A549 (cell line): ENCODE measurements at regions not wholly inside any gene's neighbourhood (a gene's known extent, or its start where the extent isn't known, plus 50 kb on each side); places are given as distances from the start of the nearest gene placed in this dataset.

ENCODE experiments used
- ATAC-seq, 2 experiments: fragments of 200-7000 bp in 1 of 2; fragments of >200 bp in 1 of 2; cut with Nextera tagmentation in 1 of 2; cut with Tn5 transposase in 1 of 2; 3 replicates each; pipeline versions ENCODE4 v1.8.0 to v1.9.1; 2018 to 2020; ENCODE audit warnings: mild to moderate bottlenecking in 1 of 2, moderate library complexity in 1 of 2
- CTCF ChIA-PET: fragments of 300-600 bp; sonication (Branson Sonifier 250); formaldehyde crosslinking; extraction: SDS; loops from one replicate; lab custom pipeline; 2021; ENCODE audit warnings: antibody characterized with exemption, inconsistent platforms; lab: Yijun Ruan, JAX
- POLR2A ChIA-PET: fragments of 350-600 bp; formaldehyde crosslinking; extraction: SDS; loops from one replicate; lab custom pipeline; 2021; ENCODE audit warnings: antibody characterized with exemption, inconsistent platforms; lab: Yijun Ruan, JAX
- DNase-seq, 2 experiments: peaks; one replicate each; pipeline versions ENCODE4 v3.0.0 to v3.0.0-alpha.2; 2011 to 2016; ENCODE audit warnings: low read depth in 1 of 2, low spot score in 1 of 2
- FAIRE-seq: peaks from 2 replicates; lab custom pipeline; 2011; peaks lifted over from hg19 to GRCh38; lab: Jason Lieb, UNC
- H3K27ac ChIP-seq, 2 experiments: fragments of >200 bp; sonication (Bioruptor Twin); formaldehyde crosslinking; 3 replicates each; pipeline ENCODE4 v1.5.1; 2016 to 2017
- H3K4me1 ChIP-seq: fragments of >200 bp; sonication (Bioruptor Twin); formaldehyde crosslinking; 3 replicates; pipeline ENCODE4 v1.6.1; 2016
- H3K4me2 ChIP-seq: fragments of >200 bp; sonication (Bioruptor Twin); formaldehyde crosslinking; 3 replicates; pipeline ENCODE4 v1.6.1; 2016
- H3K4me3 ChIP-seq: fragments of >200 bp; sonication (Bioruptor Twin); formaldehyde crosslinking; 3 replicates; pipeline ENCODE4 v1.5.1; 2016
- H3K9me3 ChIP-seq: fragments of >200 bp; sonication (Bioruptor Twin); formaldehyde crosslinking; 3 replicates; pipeline ENCODE4 v1.6.1; 2016
- EHMT2 ChIP-seq: fragments of 200-600 bp; sonication (generic); IDR thresholded peaks from 2 replicates; pipeline ENCODE4 v1.6.1; 2016; ENCODE audit warnings: antibody characterized with exemption, low read depth, mild to moderate bottlenecking, moderate library complexity
- EP300 ChIP-seq, 2 experiments: fragments of >200 bp; sonication (Bioruptor Twin); formaldehyde crosslinking; IDR thresholded peaks; 2 replicates in 1 of 2; 3 replicates in 1 of 2; pipeline ENCODE4 v1.6.1; 2016 to 2017
- FOSB ChIP-seq: fragments of 250-450 bp; sonication (Bioruptor Pico); IDR thresholded peaks from 2 replicates; pipeline ENCODE4 v1.5.0; 2020; ENCODE audit warnings: mild to moderate bottlenecking, moderate library complexity
- GATA3 ChIP-seq: IDR thresholded peaks from 2 replicates; pipeline ENCODE4 v1.6.1; 2012; ENCODE audit warnings: borderline replicate concordance
- HEYL ChIP-seq: fragments of 250-450 bp; sonication (Bioruptor Pico); IDR thresholded peaks from 2 replicates; pipeline ENCODE4 v1.8.0; 2021; ENCODE audit warnings: mild to moderate bottlenecking, moderate library complexity
- HOXA7 ChIP-seq: fragments of 250-450 bp; sonication (Bioruptor Pico); IDR thresholded peaks from 2 replicates; pipeline ENCODE4 v1.5.0; 2020; ENCODE audit warnings: mild to moderate bottlenecking, moderate library complexity
- JUNB ChIP-seq: fragments of >200 bp; sonication (Bioruptor Twin); formaldehyde crosslinking; IDR thresholded peaks from 2 replicates; pipeline ENCODE4 v1.6.1; 2016
- MAZ ChIP-seq: fragments of 150-350 bp; IDR thresholded peaks from 2 replicates; pipeline ENCODE4 v1.6.1; 2014; ENCODE audit warnings: antibody characterized with exemption, low read depth, low read length, borderline replicate concordance
- NFE2L2 ChIP-seq: fragments of 150-350 bp; conservative IDR thresholded peaks from 2 replicates; pipeline ENCODE4 v1.6.1; 2014; ENCODE audit warnings: low read length
- NR3C1 ChIP-seq: fragments of >200 bp; sonication (Bioruptor Twin); formaldehyde crosslinking; IDR thresholded peaks from 3 replicates; pipeline ENCODE4 v1.6.1; 2017
- RFX5 ChIP-seq: fragments of 450-650 bp; IDR thresholded peaks from 2 replicates; pipeline ENCODE4 v1.7.1; 2014; ENCODE audit warnings: antibody characterized with exemption, mild to moderate bottlenecking, moderate library complexity
- ZNF302 ChIP-seq: fragments of 250-450 bp; sonication (Bioruptor Pico); IDR thresholded peaks from 2 replicates; pipeline ENCODE4 v1.9.0; 2021; ENCODE audit warnings: inconsistent platforms, mild to moderate bottlenecking, moderate library complexity
- WGBS: methylation state at CpG from one replicate; pipeline ENCODE4 v1.1.6; 2017; ENCODE audit errors: missing lambda C conversion rate; 5-methylcytosine and 5-hydroxymethylcytosine counted together
- TF ChIP-seq, protein P1 (sequence below): fragments of >200 bp; sonication (Bioruptor Twin); formaldehyde crosslinking; IDR thresholded peaks from 3 replicates; pipeline ENCODE4 v1.6.1; 2016
- TF ChIP-seq, protein P2 (sequence below): IDR thresholded peaks from 2 replicates; pipeline ENCODE4 v1.6.1; 2012
- TF ChIP-seq, protein P3 (sequence below): fragments of 250-450 bp; sonication (Bioruptor Pico); IDR thresholded peaks from 2 replicates; pipeline ENCODE4 v1.5.0; 2020; ENCODE audit warnings: low read depth, mild to moderate bottlenecking, moderate library complexity
- TF ChIP-seq, protein P4 (sequence below): fragments of >200 bp; sonication (Bioruptor Twin); formaldehyde crosslinking; IDR thresholded peaks from 2 replicates; pipeline ENCODE4 v1.6.1; 2016
- TF ChIP-seq, protein P5 (sequence below): IDR thresholded peaks from 2 replicates; pipeline ENCODE4 v1.6.1; 2012; ENCODE audit warnings: low read depth, borderline replicate concordance
- TF ChIP-seq, protein P6 (sequence below): fragments of 450-650 bp; IDR thresholded peaks from 2 replicates; pipeline ENCODE4 v1.6.1; 2014; ENCODE audit warnings: antibody characterized with exemption
- TF ChIP-seq, protein P7 (sequence below): fragments of 250-450 bp; sonication (Bioruptor Pico); IDR thresholded peaks from 2 replicates; pipeline ENCODE4 v1.5.0; 2021; ENCODE audit warnings: mild to moderate bottlenecking, moderate library complexity, borderline replicate concordance
- TF ChIP-seq, protein P8 (sequence below): fragments of 200-600 bp; sonication (generic); IDR thresholded peaks from 2 replicates; pipeline ENCODE4 v1.6.1; 2016; ENCODE audit warnings: antibody characterized with exemption, mild to moderate bottlenecking, moderate library complexity

DNA sequence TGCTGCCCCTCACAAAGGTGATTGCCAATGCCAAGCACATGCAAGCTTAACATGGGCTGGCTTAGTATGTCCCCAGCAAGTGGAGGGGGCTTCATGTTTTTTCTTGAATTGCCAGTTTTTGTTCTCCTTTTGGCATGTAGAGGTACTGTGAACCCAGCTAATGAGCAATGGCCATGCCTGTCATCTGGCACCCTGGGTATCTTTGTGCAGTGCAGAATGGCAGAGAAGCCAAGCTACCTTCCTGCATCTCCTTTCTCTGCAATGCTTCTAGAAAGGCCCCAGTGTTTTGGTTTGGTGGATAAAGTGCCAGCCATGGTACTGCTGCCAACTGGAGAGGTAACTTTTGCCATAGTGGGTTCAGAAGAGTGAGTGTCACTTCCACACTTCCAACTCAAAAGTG is 576.9 kb downstream of the CMPK2 start (continued):
- TF ChIP-seq EHMT2 (no peak), HOXA7 (no peak), NR3C1 (no peak), HEYL (CRISPR knock-in tag) (no peak)
- TF ChIP-seq, protein P1, sequence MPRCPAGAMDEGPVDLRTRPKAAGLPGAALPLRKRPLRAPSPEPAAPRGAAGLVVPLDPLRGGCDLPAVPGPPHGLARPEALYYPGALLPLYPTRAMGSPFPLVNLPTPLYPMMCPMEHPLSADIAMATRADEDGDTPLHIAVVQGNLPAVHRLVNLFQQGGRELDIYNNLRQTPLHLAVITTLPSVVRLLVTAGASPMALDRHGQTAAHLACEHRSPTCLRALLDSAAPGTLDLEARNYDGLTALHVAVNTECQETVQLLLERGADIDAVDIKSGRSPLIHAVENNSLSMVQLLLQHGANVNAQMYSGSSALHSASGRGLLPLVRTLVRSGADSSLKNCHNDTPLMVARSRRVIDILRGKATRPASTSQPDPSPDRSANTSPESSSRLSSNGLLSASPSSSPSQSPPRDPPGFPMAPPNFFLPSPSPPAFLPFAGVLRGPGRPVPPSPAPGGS: no peak
- TF ChIP-seq, protein P2, sequence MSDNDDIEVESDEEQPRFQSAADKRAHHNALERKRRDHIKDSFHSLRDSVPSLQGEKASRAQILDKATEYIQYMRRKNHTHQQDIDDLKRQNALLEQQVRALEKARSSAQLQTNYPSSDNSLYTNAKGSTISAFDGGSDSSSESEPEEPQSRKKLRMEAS: no peak
- TF ChIP-seq, protein P3, sequence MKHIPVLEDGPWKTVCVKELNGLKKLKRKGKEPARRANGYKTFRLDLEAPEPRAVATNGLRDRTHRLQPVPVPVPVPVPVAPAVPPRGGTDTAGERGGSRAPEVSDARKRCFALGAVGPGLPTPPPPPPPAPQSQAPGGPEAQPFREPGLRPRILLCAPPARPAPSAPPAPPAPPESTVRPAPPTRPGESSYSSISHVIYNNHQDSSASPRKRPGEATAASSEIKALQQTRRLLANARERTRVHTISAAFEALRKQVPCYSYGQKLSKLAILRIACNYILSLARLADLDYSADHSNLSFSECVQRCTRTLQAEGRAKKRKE: no peak

DNA sequence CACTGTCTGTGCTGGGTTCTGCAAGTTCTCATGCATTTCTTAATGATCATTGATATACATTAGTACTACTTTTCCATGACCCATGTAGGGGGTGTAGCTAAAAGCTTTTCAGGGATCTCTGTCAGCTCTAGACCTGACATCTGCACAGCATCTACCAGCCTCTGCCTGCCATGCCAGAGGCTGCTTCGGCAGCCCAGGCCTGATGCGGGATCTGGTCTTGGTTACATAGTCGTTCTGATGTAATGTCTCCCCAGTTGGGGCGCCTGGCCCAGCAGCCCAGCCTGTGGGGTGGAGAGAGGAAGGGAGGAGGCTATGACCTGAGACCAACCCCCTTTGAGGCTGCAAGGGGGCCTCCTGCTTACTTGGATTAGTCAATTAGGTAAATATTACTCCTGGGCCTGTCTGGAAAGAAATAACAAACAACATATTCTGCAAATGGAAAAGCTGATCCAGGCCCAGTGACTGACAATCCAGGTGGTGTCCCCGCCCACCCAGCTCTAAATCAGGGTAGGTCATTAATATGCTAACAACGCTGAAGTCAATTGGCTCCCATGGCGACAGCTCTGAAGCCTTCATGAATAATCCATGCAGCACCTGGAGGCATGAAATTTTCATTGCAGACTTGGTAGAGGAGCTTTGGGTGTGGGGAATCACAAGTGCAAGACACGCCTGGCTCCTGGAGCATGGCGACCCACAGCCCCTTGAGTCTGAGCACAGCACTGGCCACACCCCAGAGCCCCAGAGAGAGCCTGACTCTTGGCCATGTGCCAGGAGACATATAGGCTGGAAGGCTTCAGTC is 575.3 kb downstream of the CMPK2 start:
- FAIRE-seq (no peak), DNase-seq (no peak), ATAC-seq (no peak)
- Histone ChIP-seq H3K9me3 (peaks cover 4% of the 10 kb centered on the region; the same call in 2 of the 3 replicates), H3K4me1 (no peaks in the 10 kb centered on the region), H3K4me3 (no peak overlapping the region), H3K4me2 (no peak overlapping the region), H3K27ac (no peak overlapping the region)
- ChIA-PET CTCF (interaction anchor here (1.4 kb wide), 1 partner anchor 25 kb away, joined by 3 read pairs; no protein-coding TSS in a partner anchor), POLR2A (no interaction called here)
- WGBS: 12% methylated on average over 9 of the region's 9 CpGs
- TF ChIP-seq, protein P4, sequence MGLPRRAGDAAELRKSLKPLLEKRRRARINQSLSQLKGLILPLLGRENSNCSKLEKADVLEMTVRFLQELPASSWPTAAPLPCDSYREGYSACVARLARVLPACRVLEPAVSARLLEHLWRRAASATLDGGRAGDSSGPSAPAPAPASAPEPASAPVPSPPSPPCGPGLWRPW: no peak
- TF ChIP-seq RFX5: no peak
- TF ChIP-seq, protein P3: no peak
- no peak for TF ChIP-seq FOSB (CRISPR knock-in tag)
- TF ChIP-seq EP300 (IDR thresholded peaks at IDR 0.05): no peak
- TF ChIP-seq NR3C1: no peak

DNA sequence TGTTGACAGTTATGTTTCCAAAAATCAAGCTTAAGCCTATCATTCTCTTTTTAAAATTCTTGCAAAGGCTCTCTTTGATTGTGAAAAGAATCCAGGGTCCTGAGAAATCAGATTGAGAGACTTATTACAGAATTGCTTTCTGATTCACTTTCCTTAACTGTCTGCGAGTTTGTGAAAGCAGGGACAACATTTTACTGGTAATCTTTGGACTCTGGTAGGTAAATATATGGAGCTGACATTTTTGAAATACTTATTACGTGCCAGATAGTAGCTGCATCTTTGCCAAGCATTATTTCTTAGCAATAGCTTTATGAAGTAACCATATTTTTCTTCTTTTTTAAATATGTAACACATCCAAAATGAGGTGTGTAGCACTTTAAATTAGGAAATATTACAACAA is 570.9 kb downstream of the CMPK2 start:
- H3K9me3 ChIP-seq: peaks cover 3% of the 10 kb centered on the region; the same call in 2 of the 3 replicates
- ATAC-seq (no peak), FAIRE-seq (no peak), DNase-seq (no peak)
- H3K4me1 ChIP-seq: no peaks in the 10 kb centered on the region
- POLR2A ChIA-PET: no interaction called here
- no peak overlapping the region for H3K4me2 ChIP-seq
- 1% methylated on average over 2 of the region's 2 CpGs for WGBS
- no peak overlapping the region for H3K27ac ChIP-seq
- CTCF ChIA-PET: no interaction called here
- H3K4me3 ChIP-seq: no peak overlapping the region
- TF ChIP-seq EP300 (IDR thresholded peaks at IDR 0.05) (no peak), NFE2L2 (no peak), MAZ (no peak), JUNB (no peak), ZNF302 (no peak), GATA3 (no peak)
- TF ChIP-seq, protein P5, sequence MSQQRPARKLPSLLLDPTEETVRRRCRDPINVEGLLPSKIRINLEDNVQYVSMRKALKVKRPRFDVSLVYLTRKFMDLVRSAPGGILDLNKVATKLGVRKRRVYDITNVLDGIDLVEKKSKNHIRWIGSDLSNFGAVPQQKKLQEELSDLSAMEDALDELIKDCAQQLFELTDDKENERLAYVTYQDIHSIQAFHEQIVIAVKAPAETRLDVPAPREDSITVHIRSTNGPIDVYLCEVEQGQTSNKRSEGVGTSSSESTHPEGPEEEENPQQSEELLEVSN: no peak
- TF ChIP-seq, protein P1: no peak
- TF ChIP-seq, protein P4: no peak
- TF ChIP-seq, protein P6, sequence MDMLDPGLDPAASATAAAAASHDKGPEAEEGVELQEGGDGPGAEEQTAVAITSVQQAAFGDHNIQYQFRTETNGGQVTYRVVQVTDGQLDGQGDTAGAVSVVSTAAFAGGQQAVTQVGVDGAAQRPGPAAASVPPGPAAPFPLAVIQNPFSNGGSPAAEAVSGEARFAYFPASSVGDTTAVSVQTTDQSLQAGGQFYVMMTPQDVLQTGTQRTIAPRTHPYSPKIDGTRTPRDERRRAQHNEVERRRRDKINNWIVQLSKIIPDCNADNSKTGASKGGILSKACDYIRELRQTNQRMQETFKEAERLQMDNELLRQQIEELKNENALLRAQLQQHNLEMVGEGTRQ: no peak
- TF ChIP-seq, protein P7, sequence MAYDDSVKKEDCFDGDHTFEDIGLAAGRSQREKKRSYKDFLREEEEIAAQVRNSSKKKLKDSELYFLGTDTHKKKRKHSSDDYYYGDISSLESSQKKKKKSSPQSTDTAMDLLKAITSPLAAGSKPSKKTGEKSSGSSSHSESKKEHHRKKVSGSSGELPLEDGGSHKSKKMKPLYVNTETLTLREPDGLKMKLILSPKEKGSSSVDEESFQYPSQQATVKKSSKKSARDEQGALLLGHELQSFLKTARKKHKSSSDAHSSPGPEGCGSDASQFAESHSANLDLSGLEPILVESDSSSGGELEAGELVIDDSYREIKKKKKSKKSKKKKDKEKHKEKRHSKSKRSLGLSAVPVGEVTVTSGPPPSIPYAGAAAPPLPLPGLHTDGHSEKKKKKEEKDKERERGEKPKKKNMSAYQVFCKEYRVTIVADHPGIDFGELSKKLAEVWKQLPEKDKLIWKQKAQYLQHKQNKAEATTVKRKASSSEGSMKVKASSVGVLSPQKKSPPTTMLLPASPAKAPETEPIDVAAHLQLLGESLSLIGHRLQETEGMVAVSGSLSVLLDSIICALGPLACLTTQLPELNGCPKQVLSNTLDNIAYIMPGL (CRISPR knock-in tag): no peak
- TF ChIP-seq, protein P8, sequence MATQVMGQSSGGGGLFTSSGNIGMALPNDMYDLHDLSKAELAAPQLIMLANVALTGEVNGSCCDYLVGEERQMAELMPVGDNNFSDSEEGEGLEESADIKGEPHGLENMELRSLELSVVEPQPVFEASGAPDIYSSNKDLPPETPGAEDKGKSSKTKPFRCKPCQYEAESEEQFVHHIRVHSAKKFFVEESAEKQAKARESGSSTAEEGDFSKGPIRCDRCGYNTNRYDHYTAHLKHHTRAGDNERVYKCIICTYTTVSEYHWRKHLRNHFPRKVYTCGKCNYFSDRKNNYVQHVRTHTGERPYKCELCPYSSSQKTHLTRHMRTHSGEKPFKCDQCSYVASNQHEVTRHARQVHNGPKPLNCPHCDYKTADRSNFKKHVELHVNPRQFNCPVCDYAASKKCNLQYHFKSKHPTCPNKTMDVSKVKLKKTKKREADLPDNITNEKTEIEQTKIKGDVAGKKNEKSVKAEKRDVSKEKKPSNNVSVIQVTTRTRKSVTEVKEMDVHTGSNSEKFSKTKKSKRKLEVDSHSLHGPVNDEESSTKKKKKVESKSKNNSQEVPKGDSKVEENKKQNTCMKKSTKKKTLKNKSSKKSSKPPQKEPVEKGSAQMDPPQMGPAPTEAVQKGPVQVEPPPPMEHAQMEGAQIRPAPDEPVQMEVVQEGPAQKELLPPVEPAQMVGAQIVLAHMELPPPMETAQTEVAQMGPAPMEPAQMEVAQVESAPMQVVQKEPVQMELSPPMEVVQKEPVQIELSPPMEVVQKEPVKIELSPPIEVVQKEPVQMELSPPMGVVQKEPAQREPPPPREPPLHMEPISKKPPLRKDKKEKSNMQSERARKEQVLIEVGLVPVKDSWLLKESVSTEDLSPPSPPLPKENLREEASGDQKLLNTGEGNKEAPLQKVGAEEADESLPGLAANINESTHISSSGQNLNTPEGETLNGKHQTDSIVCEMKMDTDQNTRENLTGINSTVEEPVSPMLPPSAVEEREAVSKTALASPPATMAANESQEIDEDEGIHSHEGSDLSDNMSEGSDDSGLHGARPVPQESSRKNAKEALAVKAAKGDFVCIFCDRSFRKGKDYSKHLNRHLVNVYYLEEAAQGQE: no peak
